Hematopoietic multipotent progenitor cell treated with erythropoietin and hydrocortisone succinate and interleukin-3 and kit ligand, for 15 days (in vitro differentiated cells): ENCODE measurements at regions not wholly inside any gene's neighbourhood (a gene's known extent, or its start where the extent isn't known, plus 50 kb on each side); places are given as distances from the start of the nearest gene placed in this dataset.
"Not testable (repeated sequence)": the region's sequence is repeated elsewhere in the genome, so short reads cannot be mapped to it uniquely, and the experiment has no call there.

Experiments
- DNase-seq: peaks from one replicate; pipeline ENCODE4 v3.0.0-alpha.2; 2015; ENCODE audit warnings: low spot score

GRCh38 chr3:94331831-94332230 lies 269.0 kb downstream of the NSUN3 start:
- no peak for DNase-seq

GRCh38 chr3:94336046-94336753 lies 273.3 kb downstream of the NSUN3 start:
- no peak for DNase-seq

- no peak for DNase-seq
Measured at GRCh38 chr3:94345101-94345500, 282.2 kb downstream of the NSUN3 start.

GRCh38 chr3:94349310-94349878 lies 286.5 kb downstream of the NSUN3 start:
- DNase-seq: no peak

GRCh38 chr3:94356581-94356980 lies 293.7 kb downstream of the NSUN3 start:
- no peak for DNase-seq

GRCh38 chr3:94359996-94360395 lies 297.1 kb downstream of the NSUN3 start:
- DNase-seq: no peak

GRCh38 chr3:94360987-94361386 lies 298.1 kb downstream of the NSUN3 start:
- DNase-seq: no peak

- no peak for DNase-seq
Measured at GRCh38 chr3:94362393-94362792, 299.5 kb downstream of the NSUN3 start.

- no peak for DNase-seq
Measured at GRCh38 chr3:94365006-94365405, 302.1 kb downstream of the NSUN3 start.

GRCh38 chr3:94372026-94372425 lies 309.2 kb downstream of the NSUN3 start:
- no peak for DNase-seq

- DNase-seq: no peak
Measured at GRCh38 chr3:94373456-94373855, 310.6 kb downstream of the NSUN3 start.

GRCh38 chr3:94374439-94375161 lies 311.7 kb downstream of the NSUN3 start:
- no peak for DNase-seq

GRCh38 chr3:94377123-94377696 lies 314.3 kb downstream of the NSUN3 start:
- DNase-seq: not testable (repeated sequence)

GRCh38 chr3:94377863-94378262 lies 315.0 kb downstream of the NSUN3 start:
- DNase-seq: not testable (repeated sequence)

GRCh38 chr3:94378322-94378721 lies 315.5 kb downstream of the NSUN3 start:
- no peak for DNase-seq

GRCh38 chr3:94379264-94379663 lies 316.4 kb downstream of the NSUN3 start:
- DNase-seq: no peak

GRCh38 chr3:94394885-94395284 lies 332.0 kb downstream of the NSUN3 start:
- DNase-seq: no peak

GRCh38 chr3:94395851-94396250 lies 333.0 kb downstream of the NSUN3 start:
- no peak for DNase-seq

GRCh38 chr3:94398036-94398435 lies 335.2 kb downstream of the NSUN3 start:
- DNase-seq: no peak

- no peak for DNase-seq
Measured at GRCh38 chr3:94401466-94401865, 338.6 kb downstream of the NSUN3 start.

- no peak for DNase-seq
Measured at GRCh38 chr3:94402126-94402525, 339.3 kb downstream of the NSUN3 start.

- DNase-seq: no peak
Measured at GRCh38 chr3:94405258-94406035, 342.6 kb downstream of the NSUN3 start.
